ENCODE measurements at regions not wholly inside any gene's neighbourhood (a gene's known extent, or its start where the extent isn't known, plus 50 kb on each side); places are given as distances from the start of the nearest gene placed in this dataset.

DNA sequence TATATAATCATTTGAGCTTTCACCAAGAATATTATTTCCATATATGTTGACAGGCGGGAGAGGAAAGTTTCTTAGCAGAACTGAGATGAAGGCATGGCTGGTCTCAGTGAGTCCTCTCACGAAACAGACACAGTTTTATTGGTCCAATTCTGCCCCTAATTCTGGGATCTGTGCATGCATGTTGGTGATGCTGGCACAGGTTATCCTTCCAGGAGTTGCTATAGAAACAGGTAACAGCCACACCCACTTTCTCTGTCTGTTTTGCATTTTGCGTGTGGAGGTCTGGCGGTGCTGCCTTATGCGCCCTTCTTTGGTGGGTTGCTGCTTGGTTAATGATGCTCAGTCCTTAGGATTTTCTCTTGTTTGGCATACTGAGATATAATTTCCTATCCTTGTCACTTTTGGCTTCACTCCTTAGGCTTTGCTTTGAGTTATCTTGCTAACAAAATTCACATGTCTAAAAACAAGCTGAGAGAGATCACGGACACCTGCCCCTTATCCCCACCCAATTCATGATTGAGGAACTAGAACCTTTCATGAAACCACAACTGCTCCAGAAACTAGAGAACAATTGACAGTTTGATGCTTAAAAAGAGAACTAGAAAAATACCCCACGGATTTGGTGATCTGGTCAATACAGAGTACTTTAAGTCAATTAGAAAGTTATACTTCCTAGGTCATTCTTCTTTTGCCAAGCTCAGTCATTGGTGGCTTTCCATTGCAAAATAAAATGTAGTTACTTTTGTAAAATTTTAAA, 189.3 kb downstream of the FAT3 start:
- H3K36me3 Mint-ChIP-seq = no peaks in the 10 kb centered on the region
- H3K27ac Mint-ChIP-seq = no peak overlapping the region
- peaks cover 4% of the 10 kb centered on the region for H3K27me3 Mint-ChIP-seq
- H3K4me3 Mint-ChIP-seq = no peak overlapping the region
- no peak for DNase-seq
- H3K4me1 Mint-ChIP-seq = no peaks in the 10 kb centered on the region
- no peaks in the 10 kb centered on the region for H3K9me3 Mint-ChIP-seq

GRCh38 chr11:92416971-92417725, 192.5 kb downstream of the FAT3 start:
- Mint-ChIP-seq H3K4me3 (no peak overlapping the region), H3K4me1 (no peaks in the 10 kb centered on the region), H3K9me3 (no peaks in the 10 kb centered on the region), H3K36me3 (no peaks in the 10 kb centered on the region), H3K27me3 (peaks cover 4% of the 10 kb centered on the region), H3K27ac (no peak overlapping the region)
- no peak for DNase-seq

DNA sequence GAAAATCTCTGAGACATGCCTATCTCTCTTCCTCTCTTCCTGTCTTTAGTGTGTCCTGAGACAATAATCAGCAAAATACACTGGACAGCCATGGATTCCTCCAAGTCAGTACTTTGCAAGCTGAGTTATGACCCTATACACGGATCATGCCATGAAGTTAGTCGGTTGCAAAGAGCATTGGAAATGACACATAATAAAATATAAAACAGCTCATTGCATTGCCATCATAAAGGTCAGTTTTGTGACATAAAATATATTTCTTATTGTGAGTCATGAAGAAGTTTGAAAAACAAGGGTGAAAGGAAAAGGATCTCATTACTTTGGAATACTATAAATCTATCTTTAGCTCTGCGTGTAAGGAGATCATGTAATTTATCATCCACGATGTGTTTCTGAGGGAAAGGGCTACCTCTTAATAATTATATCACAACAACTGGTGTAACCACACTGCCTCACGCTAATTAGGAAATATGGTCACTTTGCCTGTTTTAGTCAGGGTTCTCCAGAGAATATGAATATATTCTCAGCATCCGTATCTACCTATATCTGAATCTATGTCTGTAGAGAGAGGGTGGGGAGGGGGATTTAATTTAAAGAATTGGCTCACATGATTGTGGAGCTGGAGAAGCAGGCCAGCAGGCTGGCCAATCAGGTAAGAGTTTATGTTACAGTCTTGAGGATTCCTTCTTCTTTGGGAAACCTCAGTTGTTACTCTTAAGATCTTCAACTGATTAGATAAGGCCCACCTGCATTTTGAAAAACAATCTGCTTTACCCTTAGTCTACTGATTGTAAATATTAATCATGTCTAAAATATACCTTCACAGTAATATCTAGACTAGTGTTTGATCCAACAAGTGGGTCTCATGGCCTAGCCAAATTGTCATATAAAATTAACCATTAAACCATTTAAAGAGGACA, 198.8 kb downstream of the FAT3 start:
- no peaks in the 10 kb centered on the region for H3K4me1 Mint-ChIP-seq
- no peaks in the 10 kb centered on the region for H3K36me3 Mint-ChIP-seq
- H3K4me3 Mint-ChIP-seq = no peak overlapping the region
- peaks cover 1% of the 10 kb centered on the region for H3K9me3 Mint-ChIP-seq
- DNase-seq = no peak
- H3K27ac Mint-ChIP-seq = no peak overlapping the region
- no peaks in the 10 kb centered on the region for H3K27me3 Mint-ChIP-seq

DNA sequence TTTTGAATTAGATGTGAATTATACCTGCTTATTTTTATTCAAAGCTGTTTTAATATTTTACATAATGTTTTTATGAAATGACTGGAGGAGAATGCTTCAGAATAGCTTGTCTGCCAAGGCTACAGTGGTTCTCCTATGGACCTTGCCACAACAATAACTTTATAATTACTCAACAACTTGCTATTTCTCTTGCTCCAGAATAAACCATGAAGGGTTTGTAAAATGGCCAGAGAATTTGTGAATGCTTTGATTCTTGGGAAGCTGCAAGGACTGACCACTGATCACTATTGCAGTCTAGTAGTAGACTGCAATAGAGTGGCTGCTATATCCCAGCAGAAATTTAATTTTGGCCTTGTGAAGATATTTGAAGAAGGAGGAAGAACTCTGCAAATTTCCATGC, 199.7 kb downstream of the FAT3 start:
- Mint-ChIP-seq H3K4me3 (no peak overlapping the region), H3K27me3 (no peaks in the 10 kb centered on the region), H3K27ac (no peak overlapping the region), H3K4me1 (no peaks in the 10 kb centered on the region), H3K9me3 (peaks cover 5% of the 10 kb centered on the region), H3K36me3 (no peaks in the 10 kb centered on the region)
- DNase-seq = no peak

GRCh38 chr11:92425127-92425526, 200.5 kb downstream of the FAT3 start:
- H3K4me1 Mint-ChIP-seq = no peaks in the 10 kb centered on the region
- H3K27me3 Mint-ChIP-seq = no peaks in the 10 kb centered on the region
- H3K36me3 Mint-ChIP-seq = no peaks in the 10 kb centered on the region
- H3K9me3 Mint-ChIP-seq = peaks cover 11% of the 10 kb centered on the region
- H3K4me3 Mint-ChIP-seq = no peak overlapping the region
- no peak overlapping the region for H3K27ac Mint-ChIP-seq
- DNase-seq = no peak

- H3K27ac Mint-ChIP-seq = no peak overlapping the region
- H3K4me1 Mint-ChIP-seq = no peaks in the 10 kb centered on the region
- no peak for DNase-seq
- no peak overlapping the region for H3K4me3 Mint-ChIP-seq
- H3K27me3 Mint-ChIP-seq = peaks cover 3% of the 10 kb centered on the region
- no peaks in the 10 kb centered on the region for H3K36me3 Mint-ChIP-seq
- peaks cover 12% of the 10 kb centered on the region for H3K9me3 Mint-ChIP-seq
Measured at GRCh38 chr11:92432515-92432914, 207.9 kb downstream of the FAT3 start.

GRCh38 chr11:92436034-92436920, 211.7 kb downstream of the FAT3 start:
- H3K27me3 Mint-ChIP-seq = peaks cover 3% of the 10 kb centered on the region
- no peak overlapping the region for H3K4me3 Mint-ChIP-seq
- H3K36me3 Mint-ChIP-seq = no peaks in the 10 kb centered on the region
- no peaks in the 10 kb centered on the region for H3K4me1 Mint-ChIP-seq
- H3K9me3 Mint-ChIP-seq = no peaks in the 10 kb centered on the region
- H3K27ac Mint-ChIP-seq = no peak overlapping the region
- no peak for DNase-seq

DNA sequence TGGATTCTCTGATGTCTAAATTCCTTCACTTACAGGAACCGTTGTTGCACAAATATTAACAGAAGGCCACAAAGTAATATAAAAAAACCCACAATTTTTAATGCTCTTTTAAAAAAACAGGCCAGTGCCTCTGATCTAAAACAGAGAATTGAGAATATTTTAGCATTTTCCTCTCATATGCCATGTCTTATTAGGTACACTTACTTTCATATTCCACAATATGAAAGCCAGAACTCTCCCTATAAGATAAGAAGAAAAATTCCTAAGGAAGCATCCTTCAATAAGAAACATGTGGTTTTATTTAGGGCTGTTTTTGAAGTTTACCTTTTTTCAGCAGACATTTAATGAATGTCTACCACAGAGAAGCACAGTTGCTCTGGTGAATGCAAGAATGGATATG, 214.5 kb downstream of the FAT3 start:
- H3K36me3 Mint-ChIP-seq = no peaks in the 10 kb centered on the region
- no peak overlapping the region for H3K4me3 Mint-ChIP-seq
- H3K4me1 Mint-ChIP-seq = no peaks in the 10 kb centered on the region
- no peaks in the 10 kb centered on the region for H3K27me3 Mint-ChIP-seq
- no peaks in the 10 kb centered on the region for H3K9me3 Mint-ChIP-seq
- no peak for DNase-seq
- no peak overlapping the region for H3K27ac Mint-ChIP-seq

DNA sequence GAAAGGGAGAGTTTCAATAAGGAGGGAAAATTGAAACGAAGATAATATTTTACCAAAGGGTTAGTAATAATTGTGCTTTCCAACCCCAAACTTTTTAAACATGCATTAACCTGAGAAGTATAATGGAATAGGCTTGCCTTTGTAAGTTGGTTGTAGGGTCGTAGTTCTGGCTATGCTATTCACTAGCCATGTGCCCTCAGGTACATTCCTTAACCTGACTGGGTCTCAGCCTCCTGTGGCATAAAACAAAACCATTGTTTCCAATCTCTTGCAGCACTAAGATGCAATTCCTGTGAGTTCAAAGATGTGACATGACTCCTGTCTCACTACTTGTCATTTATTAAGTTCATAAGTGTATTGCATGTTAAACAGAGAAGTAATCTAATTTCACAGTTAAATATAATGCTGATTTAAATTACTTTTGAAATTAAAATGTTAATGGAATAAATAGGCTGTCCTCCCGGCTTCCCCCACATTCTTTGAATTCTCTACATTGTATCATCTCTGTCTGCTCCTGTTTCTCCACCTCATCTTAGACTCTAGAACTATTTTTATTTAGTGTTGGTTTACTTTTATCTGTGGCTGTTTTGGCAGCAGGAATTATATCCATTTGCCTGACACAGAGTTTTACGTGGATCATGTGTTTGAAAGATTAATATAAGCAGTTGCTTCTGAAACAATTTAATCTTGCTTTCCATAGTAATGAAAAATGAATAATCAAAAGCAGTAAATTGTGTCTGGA, 216.3 kb downstream of the FAT3 start:
- H3K36me3 Mint-ChIP-seq = no peaks in the 10 kb centered on the region
- H3K27me3 Mint-ChIP-seq = no peaks in the 10 kb centered on the region
- H3K4me3 Mint-ChIP-seq = no peak overlapping the region
- H3K9me3 Mint-ChIP-seq = no peaks in the 10 kb centered on the region
- H3K27ac Mint-ChIP-seq = no peak overlapping the region
- DNase-seq = no peak
- no peaks in the 10 kb centered on the region for H3K4me1 Mint-ChIP-seq

DNA sequence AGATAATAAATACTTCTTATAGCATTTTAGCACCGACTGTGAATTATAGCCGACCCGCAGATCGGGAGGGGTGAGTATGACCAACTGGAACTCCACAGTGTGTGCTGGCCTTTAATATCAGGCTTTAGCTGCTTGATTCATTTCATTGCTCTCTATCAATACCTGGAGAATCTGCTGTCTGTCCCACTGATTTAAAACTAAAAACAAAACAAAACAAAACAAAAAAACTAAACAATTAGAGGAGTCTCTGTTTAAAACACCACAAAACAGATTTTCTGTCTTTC, 216.8 kb downstream of the FAT3 start:
- Mint-ChIP-seq H3K36me3 (no peaks in the 10 kb centered on the region), H3K4me1 (no peaks in the 10 kb centered on the region), H3K9me3 (no peaks in the 10 kb centered on the region), H3K4me3 (no peak overlapping the region), H3K27me3 (no peaks in the 10 kb centered on the region), H3K27ac (no peak overlapping the region)
- DNase-seq = no peak

- H3K36me3 Mint-ChIP-seq = no peaks in the 10 kb centered on the region
- H3K4me1 Mint-ChIP-seq = no peaks in the 10 kb centered on the region
- no peaks in the 10 kb centered on the region for H3K27me3 Mint-ChIP-seq
- no peak overlapping the region for H3K4me3 Mint-ChIP-seq
- DNase-seq = no peak
- no peak overlapping the region for H3K27ac Mint-ChIP-seq
- H3K9me3 Mint-ChIP-seq = no peaks in the 10 kb centered on the region
Measured at GRCh38 chr11:92443199-92443598, 218.6 kb downstream of the FAT3 start.

DNA sequence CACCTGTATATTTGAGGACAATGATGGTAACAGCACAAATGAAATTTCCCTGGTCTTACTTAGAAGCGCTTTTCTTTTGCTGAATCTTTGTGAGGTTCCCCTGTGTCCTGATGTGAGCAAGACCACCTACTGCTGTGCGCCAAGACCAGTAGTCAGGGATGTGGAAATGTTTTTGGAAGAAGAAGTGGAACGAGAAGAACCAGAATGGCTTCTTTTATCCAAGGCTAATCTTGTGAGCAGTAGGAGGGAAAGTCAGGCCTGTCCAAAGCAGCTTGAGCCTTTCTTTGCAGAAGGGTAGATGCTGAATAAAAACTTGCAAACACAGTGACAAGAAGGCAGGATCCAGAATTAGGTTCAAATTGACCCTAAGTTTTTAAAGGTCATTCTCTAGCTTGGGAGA, 223.0 kb downstream of the FAT3 start:
- H3K4me1 Mint-ChIP-seq = no peaks in the 10 kb centered on the region
- H3K27me3 Mint-ChIP-seq = peaks cover 3% of the 10 kb centered on the region
- no peaks in the 10 kb centered on the region for H3K9me3 Mint-ChIP-seq
- H3K36me3 Mint-ChIP-seq = no peaks in the 10 kb centered on the region
- no peak overlapping the region for H3K4me3 Mint-ChIP-seq
- no peak overlapping the region for H3K27ac Mint-ChIP-seq
- DNase-seq = no peak

DNA sequence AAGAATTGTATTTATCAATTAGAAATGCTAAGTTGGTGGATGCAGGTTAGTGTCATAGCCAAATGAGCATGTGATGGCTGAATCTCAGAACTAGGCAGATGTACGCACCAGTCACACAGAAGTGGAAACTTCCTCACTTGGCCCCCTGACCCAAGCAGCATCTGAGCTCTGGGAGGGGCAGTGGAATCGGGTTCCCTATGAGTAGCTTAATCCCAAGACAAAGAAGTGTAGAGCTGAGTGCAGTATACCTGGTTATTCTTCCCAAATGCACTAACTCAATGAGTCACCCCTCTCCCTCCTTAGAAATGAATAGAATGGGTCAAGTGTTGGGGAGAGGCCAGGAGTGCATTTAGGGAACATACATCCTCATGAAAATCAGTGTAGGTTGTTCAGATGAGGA, 224.6 kb downstream of the FAT3 start:
- Mint-ChIP-seq H3K4me3 (no peak overlapping the region), H3K27me3 (peaks cover 3% of the 10 kb centered on the region), H3K27ac (no peak overlapping the region), H3K36me3 (no peaks in the 10 kb centered on the region), H3K9me3 (no peaks in the 10 kb centered on the region), H3K4me1 (no peaks in the 10 kb centered on the region)
- DNase-seq = no peak

DNA sequence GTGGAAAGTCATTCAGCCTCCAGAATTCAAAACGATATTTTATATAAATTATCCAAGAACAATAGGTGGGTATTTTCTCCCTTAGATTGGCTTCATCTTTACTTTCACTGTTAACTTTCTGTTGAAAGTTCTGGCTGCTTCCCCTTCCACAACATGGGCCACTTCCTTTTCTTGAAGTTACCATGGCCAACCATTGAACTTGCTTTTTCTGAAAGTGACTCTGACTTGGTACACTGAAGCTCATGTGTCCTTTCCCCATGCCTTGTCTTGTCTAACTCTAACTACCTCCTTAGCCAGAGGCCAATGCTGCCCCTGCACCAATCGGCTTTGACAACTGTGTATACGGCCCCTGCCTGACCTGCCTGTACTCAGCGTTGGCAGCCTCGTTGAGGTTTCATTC, 225.2 kb downstream of the FAT3 start:
- no peaks in the 10 kb centered on the region for H3K36me3 Mint-ChIP-seq

More for the DNA sequence above, 225.2 kb downstream of the FAT3 start:
- peaks cover 3% of the 10 kb centered on the region for H3K27me3 Mint-ChIP-seq
- no peak overlapping the region for H3K27ac Mint-ChIP-seq
- H3K9me3 Mint-ChIP-seq = no peaks in the 10 kb centered on the region
- no peak overlapping the region for H3K4me3 Mint-ChIP-seq
- no peaks in the 10 kb centered on the region for H3K4me1 Mint-ChIP-seq
- DNase-seq = no peak

Data from activated naive CD8-positive, alpha-beta T cell treated with anti-CD3 and anti-CD28 coated beads for 36 hours (primary cell).